H1 (cell line): ENCODE measurements at regions not wholly inside any gene's neighbourhood (a gene's known extent, or its start where the extent isn't known, plus 50 kb on each side); places are given as distances from the start of the nearest gene placed in this dataset.

Experiments
- CTCF ChIA-PET: fragments of 300-600 bp; sonication (Branson Sonifier 250); formaldehyde crosslinking; loops from one replicate; lab custom pipeline; 2021; ENCODE audit not compliant: partially characterized antibody; lab: Charles Lee
- POLR2A ChIA-PET: fragments of 300-600 bp; sonication (Branson Sonifier 250); formaldehyde crosslinking; loops from one replicate; lab custom pipeline; 2021; ENCODE audit warnings: inconsistent platforms; ENCODE audit not compliant: partially characterized antibody; lab: Charles Lee
- DNase-seq, 2 experiments: peaks; one replicate each; pipeline versions ENCODE4 v3.0.0 to v3.0.0-alpha.2; 2010 to 2022; ENCODE audit warnings: low spot score in 2 of 2, low read depth in 1 of 2, mixed read lengths in 1 of 2
- FAIRE-seq: peaks from 2 replicates; lab custom pipeline; 2011; peaks lifted over from hg19 to GRCh38; lab: Jason Lieb, UNC
- H2AFZ ChIP-seq: 2 replicates; pipeline ENCODE4 v1.8.1; 2012; ENCODE audit warnings: low read length, inconsistent platforms
- H2AK5ac ChIP-seq: 2 replicates; pipeline ENCODE4 v1.6.1; 2013; ENCODE audit warnings: low read depth, low read length
- H2BK120ac ChIP-seq: replicated peaks from 2 replicates; pipeline ENCODE3; 2013; ENCODE audit warnings: low read depth, low read length, inconsistent platforms
- H2BK12ac ChIP-seq: 2 replicates; pipeline ENCODE4 v1.6.1; 2013; ENCODE audit warnings: low read depth, low read length
- H2BK15ac ChIP-seq: 2 replicates; pipeline ENCODE4 v1.6.1; 2013; ENCODE audit warnings: low read length
- H2BK20ac ChIP-seq: 2 replicates; pipeline ENCODE4 v1.6.1; 2013; ENCODE audit warnings: low read length
- H2BK5ac ChIP-seq: 2 replicates; pipeline ENCODE4 v1.6.1; 2013; ENCODE audit warnings: low read depth, low read length
- H3K14ac ChIP-seq: 2 replicates; pipeline ENCODE4 v1.6.1; 2013; ENCODE audit warnings: inconsistent platforms; ENCODE audit not compliant: insufficient read length
- H3K18ac ChIP-seq: 2 replicates; pipeline ENCODE4 v1.6.1; 2013; ENCODE audit warnings: low read length; ENCODE audit errors: extremely low read depth
- H3K23ac ChIP-seq: 2 replicates; pipeline ENCODE4 v1.6.1; 2013; ENCODE audit warnings: inconsistent platforms; ENCODE audit not compliant: insufficient read length
- H3K23me2 ChIP-seq: 2 replicates; pipeline ENCODE4 v1.6.1; 2013; ENCODE audit warnings: low read depth, low read length
- H3K27ac ChIP-seq: 2 replicates; pipeline ENCODE4 v1.6.1; 2011; ENCODE audit warnings: low read depth, low read length, inconsistent platforms
- H3K27me3 ChIP-seq, 4 experiments: replicated peaks in 1 of 4; 1 replicate in 1 of 4; 2 replicates in 3 of 4; pipeline versions ENCODE4 v1.6.1 to v1.8.1; 2011 to 2013; ENCODE audit warnings: low read length in 3 of 4, mild to moderate bottlenecking in 3 of 4, inconsistent platforms in 2 of 4, mixed read lengths in 2 of 4, moderate library complexity in 1 of 4; ENCODE audit not compliant: control insufficient read depth in 3 of 4, insufficient read depth in 3 of 4; ENCODE audit errors: extremely low read depth in 1 of 4
- H3K36me3 ChIP-seq, 4 experiments: 2 replicates each; pipeline versions ENCODE4 v1.6.1 to v1.8.1; 2011 to 2013; ENCODE audit warnings: mild to moderate bottlenecking in 4 of 4, low read length in 3 of 4, moderate library complexity in 2 of 4, control low read depth in 1 of 4, inconsistent platforms in 1 of 4; ENCODE audit not compliant: insufficient read depth in 4 of 4, control insufficient read depth in 2 of 4
- H3K4ac ChIP-seq: replicated peaks from 2 replicates; pipeline ENCODE3; 2013; ENCODE audit warnings: low read length, low read depth, mixed read lengths, inconsistent platforms; ENCODE audit not compliant: insufficient read length
- H3K4me1 ChIP-seq, 4 experiments: replicated peaks in 1 of 4; 1 replicate in 1 of 4; 2 replicates in 3 of 4; pipeline versions ENCODE4 v1.6.1 to v1.8.1; 2011 to 2013; ENCODE audit warnings: low read length in 3 of 4, inconsistent platforms in 2 of 4, mixed read lengths in 1 of 4; ENCODE audit not compliant: insufficient read depth in 4 of 4, control insufficient read depth in 3 of 4
- H3K4me2 ChIP-seq, 2 experiments: 2 replicates each; pipeline versions ENCODE4 v1.6.1 to v1.8.1; 2011 to 2013; ENCODE audit warnings: low read depth in 2 of 2, low read length in 2 of 2, control low read depth in 1 of 2, inconsistent platforms in 1 of 2, mild to moderate bottlenecking in 1 of 2; ENCODE audit not compliant: insufficient read depth in 1 of 2
- H3K4me3 ChIP-seq, 4 experiments: fragments of 200-600, 300-600 bp in 1 of 4; sonication (generic), shearing (Covaris generic), sonication (Bioruptor Twin) in 1 of 4; 2 replicates each; pipeline versions ENCODE4 v1.5.1 to v1.8.1; 2011 to 2016; ENCODE audit warnings: low read length in 4 of 4, low read depth in 3 of 4, control low read depth in 2 of 4, inconsistent platforms in 2 of 4, mild to moderate bottlenecking in 2 of 4, mixed read lengths in 1 of 4, moderate library complexity in 1 of 4; ENCODE audit not compliant: insufficient read depth in 2 of 4; ENCODE audit errors: extremely low read depth in 1 of 4
- H3K56ac ChIP-seq: replicated peaks from 2 replicates; pipeline ENCODE3; 2013; ENCODE audit warnings: low read depth, mild to moderate bottlenecking, mixed read lengths, low read length, inconsistent platforms; ENCODE audit not compliant: insufficient read length
- H3K79me1 ChIP-seq: 2 replicates; pipeline ENCODE4 v1.6.1; 2013; ENCODE audit warnings: low read depth, low read length, control low read depth
- H3K79me2 ChIP-seq, 2 experiments: 2 replicates each; pipeline versions ENCODE4 v1.6.1 to v1.8.1; 2012 to 2013; ENCODE audit warnings: low read length in 2 of 2, mild to moderate bottlenecking in 2 of 2, inconsistent platforms in 1 of 2; ENCODE audit not compliant: insufficient read depth in 2 of 2, control insufficient read depth in 1 of 2
- H3K9ac ChIP-seq, 4 experiments: replicated peaks in 1 of 4; 1 replicate in 1 of 4; 2 replicates in 3 of 4; pipeline versions ENCODE4 v1.6.1 to v1.8.1; 2011 to 2013; ENCODE audit warnings: low read depth in 3 of 4, low read length in 3 of 4, control low read depth in 2 of 4, mild to moderate bottlenecking in 2 of 4, moderate library complexity in 2 of 4, inconsistent platforms in 1 of 4; ENCODE audit errors: extremely low read depth in 1 of 4
- H3K9me3 ChIP-seq, 2 experiments: 2 replicates each; pipeline versions ENCODE4 v1.6.1 to v1.8.1; 2012 to 2013; ENCODE audit warnings: mild to moderate bottlenecking in 2 of 2, moderate library complexity in 2 of 2, control low read depth in 1 of 2, inconsistent platforms in 1 of 2, low read depth in 1 of 2, low read length in 1 of 2, mixed read lengths in 1 of 2; ENCODE audit not compliant: insufficient read depth in 2 of 2
- H4K20me1 ChIP-seq, 2 experiments: replicated peaks in 1 of 2; 2 replicates each; pipeline versions ENCODE3 to v1.8.1; 2011 to 2013; ENCODE audit warnings: inconsistent platforms in 2 of 2, low read length in 2 of 2, mild to moderate bottlenecking in 1 of 2; ENCODE audit not compliant: insufficient read depth in 2 of 2, control insufficient read depth in 1 of 2
- H4K5ac ChIP-seq: 2 replicates; pipeline ENCODE4 v1.6.1; 2013; ENCODE audit warnings: low read length, low read depth, mixed read lengths, inconsistent platforms; ENCODE audit not compliant: insufficient read length
- H4K8ac ChIP-seq: 2 replicates; pipeline ENCODE4 v1.8.0; 2013; ENCODE audit warnings: mild to moderate bottlenecking, moderate library complexity, low read length, inconsistent platforms; ENCODE audit not compliant: insufficient read depth; ENCODE audit errors: extremely low read depth
- H4K91ac ChIP-seq: replicated peaks from 2 replicates; pipeline ENCODE3; 2013; ENCODE audit warnings: low read length, mixed read lengths, inconsistent platforms; ENCODE audit not compliant: insufficient read length
- BACH1 ChIP-seq: IDR thresholded peaks from 2 replicates; pipeline ENCODE4 v1.6.1; 2012; ENCODE audit warnings: low read length, improper control_type of control experiment
- CBX5 ChIP-seq: fragments of 300-800, 300-1000 bp; sonication (generic); IDR thresholded peaks from 2 replicates; pipeline ENCODE4 v1.7.1; 2016; ENCODE audit warnings: antibody characterized with exemption, low read length, low read depth
- EGR1 ChIP-seq: IDR thresholded peaks from 2 replicates; pipeline ENCODE4 v1.6.1; 2011; ENCODE audit warnings: low read depth, low read length, borderline replicate concordance
- RFX5 ChIP-seq: IDR thresholded peaks from 2 replicates; pipeline ENCODE4 v1.6.1; 2011; ENCODE audit warnings: low read depth, low read length, improper control_type of control experiment, borderline replicate concordance

DNA sequence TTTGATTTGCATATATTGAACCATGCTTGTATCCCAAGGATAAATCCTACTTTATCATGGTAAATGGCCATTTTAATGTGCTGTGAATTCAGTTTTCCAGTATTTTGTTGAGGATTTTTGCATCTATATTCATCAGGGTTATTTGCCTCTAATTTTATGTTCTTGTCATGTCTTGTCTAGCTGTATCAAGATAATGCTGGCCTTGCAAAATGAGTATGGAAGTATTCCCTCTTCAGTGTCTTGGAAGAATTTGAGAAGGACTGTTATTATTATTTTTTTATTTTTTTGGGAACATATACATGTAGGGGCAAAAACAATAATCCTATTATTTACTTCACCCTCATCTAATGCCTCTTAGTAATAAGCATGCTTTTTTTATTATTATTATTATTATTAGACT, 398.0 kb upstream of the KCNH7 start:
- DNase-seq (no peak), FAIRE-seq (no peak)
- Histone ChIP-seq H3K27me3 (no peaks in the 10 kb centered on the region), H3K4me1 (no peaks in the 10 kb centered on the region), H2AFZ (no peak overlapping the region), H2BK5ac (no peak overlapping the region), H3K4ac (no peak overlapping the region), H4K8ac (no peak overlapping the region), H3K4me2 (no peak overlapping the region), H3K79me1 (no peaks in the 10 kb centered on the region), H2BK15ac (no peak overlapping the region), H3K56ac (no peak overlapping the region), H4K91ac (no peak overlapping the region), H2BK20ac (no peak overlapping the region), H3K27ac (no peak overlapping the region), H3K79me2 (no peaks in the 10 kb centered on the region), H3K23ac (no peak overlapping the region), H3K9ac (no peak overlapping the region), H3K36me3 (no peaks in the 10 kb centered on the region), H2BK12ac (no peak overlapping the region), H3K14ac (no peak overlapping the region), H2BK120ac (no peak overlapping the region), H3K9me3 (no peaks in the 10 kb centered on the region), H4K20me1 (no peaks in the 10 kb centered on the region), H3K18ac (no peak overlapping the region), H3K4me3 (no peak overlapping the region), H3K23me2 (no peaks in the 10 kb centered on the region), H4K5ac (no peak overlapping the region), H2AK5ac (no peak overlapping the region)
- POLR2A ChIA-PET, result no interaction called here
- CTCF ChIA-PET, result no interaction called here
- TF ChIP-seq RFX5 (no peak), EGR1 (no peak), BACH1 (no peak), CBX5 (no peak)
